GM12865 (cell line): ENCODE measurements at regions not wholly inside any gene's neighbourhood (a gene's known extent, or its start where the extent isn't known, plus 50 kb on each side); places are given as distances from the start of the nearest gene placed in this dataset.

ENCODE experiments used
- DNase-seq: peaks from one replicate; pipeline ENCODE4 v3.0.0; 2010; ENCODE audit warnings: low read depth
- H3K4me3 ChIP-seq: 2 replicates; pipeline ENCODE4 v1.5.1; 2011; ENCODE audit warnings: mild to moderate bottlenecking, low read depth, low read length, control low read depth
- CTCF ChIP-seq: IDR thresholded peaks from 2 replicates; pipeline ENCODE4 v1.5.1; 2011; ENCODE audit warnings: low read length, control low read depth, low read depth, inconsistent platforms; ENCODE audit not compliant: insufficient read depth; ENCODE audit errors: missing control alignments

GRCh38 chr13:23488442-23488841, 54.9 kb upstream of the SACS start:
- no peak for TF ChIP-seq CTCF
- no peak overlapping the region for H3K4me3 ChIP-seq
- DNase-seq, result no peak

GRCh38 chr13:23496255-23496654, 62.8 kb upstream of the SACS start:
- TF ChIP-seq CTCF, result no peak
- no peak for DNase-seq

GRCh38 chr13:23497191-23497590, 63.7 kb upstream of the SACS start:
- TF ChIP-seq CTCF, result no peak
- no peak overlapping the region for H3K4me3 ChIP-seq
- no peak for DNase-seq

More at GRCh38 chr13:23496255-23496654, 62.8 kb upstream of the SACS start:
- no peak overlapping the region for H3K4me3 ChIP-seq

GRCh38 chr13:23500849-23501248, 67.3 kb upstream of the SACS start:
- TF ChIP-seq CTCF, result no peak
- no peak overlapping the region for H3K4me3 ChIP-seq
- no peak for DNase-seq

- no peak for DNase-seq
- no peak for TF ChIP-seq CTCF
- no peak overlapping the region for H3K4me3 ChIP-seq
Observed at GRCh38 chr13:23504180-23504579, 66.0 kb upstream of the TNFRSF19 start.

GRCh38 chr13:23505007-23505406, 65.2 kb upstream of the TNFRSF19 start:
- no peak overlapping the region for H3K4me3 ChIP-seq
- TF ChIP-seq CTCF, result no peak
- DNase-seq, result no peak

GRCh38 chr13:23506071-23506806, 64.0 kb upstream of the TNFRSF19 start:
- no peak for DNase-seq
- H3K4me3 ChIP-seq, result no peak overlapping the region

More at GRCh38 chr13:23506071-23506806, 64.0 kb upstream of the TNFRSF19 start:
- no peak for TF ChIP-seq CTCF
